ENCODE measurements at regions not wholly inside any gene's neighbourhood (a gene's known extent, or its start where the extent isn't known, plus 50 kb on each side); places are given as distances from the start of the nearest gene placed in this dataset.

- DNase-seq: no peak
- H3K27ac ChIP-seq: no peak overlapping the region
- 62 to 80% (median 73%) methylated on average over 4 of the region's 4 CpGs for WGBS, 5 donors
Measured at GRCh38 chr18:78711971-78712370, 267.6 kb upstream of the SALL3 start.

GRCh38 chr18:78713069-78713468 lies 266.5 kb upstream of the SALL3 start:
- WGBS, 5 donors: 22 to 31% (median 24%) methylated on average over 6 of the region's 6 CpGs
- no peaks in the 10 kb centered on the region for H3K36me3 ChIP-seq
- DNase-seq: peak; percentile 23
- TF ChIP-seq CTCF (IDR thresholded peaks at IDR 0.05 in 8 of 11, conservative IDR thresholded peaks at IDR 0.05 in 3 of 11): no peak
- no peak for TF ChIP-seq POLR2A (IDR thresholded peaks at IDR 0.05)
- no peak for TF ChIP-seq POLR2AphosphoS5 (IDR thresholded peaks at IDR 0.05)
- intact Hi-C loops (cut with DNase I; ENCODE audit: low total_unique reads): no loop called here
- no peaks in the 10 kb centered on the region for H3K27me3 ChIP-seq (replicated peaks in 1 of 7)
- H3K27ac ChIP-seq: no peak overlapping the region
- H3K4me3 ChIP-seq: no peak overlapping the region
- H3K9me3 ChIP-seq: peaks cover 1 to 28% (median 16%) of the 10 kb centered on the region in 8 donors
- no peaks in the 10 kb centered on the region for H3K4me1 ChIP-seq

More at GRCh38 chr18:78711971-78712370, 267.6 kb upstream of the SALL3 start:
- Histone ChIP-seq H3K9me3 (peaks cover 4 to 39% (median 26%) of the 10 kb centered on the region in 8 donors), H3K36me3 (no peaks in the 10 kb centered on the region), H3K4me1 (no peaks in the 10 kb centered on the region), H3K27me3 (replicated peaks in 1 of 7) (no peaks in the 10 kb centered on the region), H3K4me3 (no peak overlapping the region)
- intact Hi-C loops (cut with DNase I; ENCODE audit: low total_unique reads): no loop called here
- no peak for TF ChIP-seq POLR2A (IDR thresholded peaks at IDR 0.05)
- TF ChIP-seq CTCF (IDR thresholded peaks at IDR 0.05 in 8 of 11, conservative IDR thresholded peaks at IDR 0.05 in 3 of 11): no peak
- no peak for TF ChIP-seq POLR2AphosphoS5 (IDR thresholded peaks at IDR 0.05)

DNA sequence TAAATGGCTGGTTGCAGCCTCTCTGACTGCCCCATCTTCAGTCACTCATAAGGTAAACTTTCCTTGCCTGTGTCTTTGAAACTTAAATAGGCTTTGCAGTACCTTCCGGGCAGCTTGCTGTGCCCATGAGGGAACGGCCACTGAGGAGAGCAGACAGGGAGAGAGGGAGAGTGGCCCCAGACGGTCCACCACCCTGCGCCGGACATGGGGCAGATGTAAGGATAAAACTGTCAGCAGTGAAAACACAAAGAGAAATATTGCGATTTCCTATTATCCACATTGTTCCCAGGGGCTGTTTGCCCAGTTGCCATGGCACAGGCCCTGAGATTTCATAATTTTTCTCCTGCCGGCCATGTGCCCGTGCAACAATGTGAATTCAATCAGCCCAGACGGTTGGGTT lies 265.9 kb upstream of the SALL3 start:
- DNase-seq: peak; percentile 69
- no peaks in the 10 kb centered on the region for H3K27me3 ChIP-seq (replicated peaks in 1 of 7)
- intact Hi-C loops (cut with DNase I; ENCODE audit: low total_unique reads): no loop called here
- WGBS, 5 donors: 83 to 93% (median 87%) methylated on average over 9 of the region's 9 CpGs
- no peak overlapping the region for H3K4me3 ChIP-seq
- no peaks in the 10 kb centered on the region for H3K36me3 ChIP-seq
- TF ChIP-seq POLR2AphosphoS5 (IDR thresholded peaks at IDR 0.05) (no peak), CTCF (IDR thresholded peaks at IDR 0.05 in 8 of 11, conservative IDR thresholded peaks at IDR 0.05 in 3 of 11) (no peak), POLR2A (IDR thresholded peaks at IDR 0.05) (no peak)
- no peaks in the 10 kb centered on the region for H3K4me1 ChIP-seq
- H3K27ac ChIP-seq: no peak overlapping the region
- peaks cover 0 to 21% (median 9%) of the 10 kb centered on the region in 8 donors for H3K9me3 ChIP-seq

- 63 to 71% (median 66%) methylated on average over 8 of the region's 8 CpGs for WGBS, 5 donors
- TF ChIP-seq POLR2AphosphoS5 (IDR thresholded peaks at IDR 0.05) (no peak), POLR2A (IDR thresholded peaks at IDR 0.05) (no peak), CTCF (IDR thresholded peaks at IDR 0.05 in 8 of 11, conservative IDR thresholded peaks at IDR 0.05 in 3 of 11) (no peak)
Measured at GRCh38 chr18:78716022-78716421, 263.6 kb upstream of the SALL3 start.

More at GRCh38 chr18:78716022-78716421, 263.6 kb upstream of the SALL3 start:
- peaks cover 0 to 8% (median 0%) of the 10 kb centered on the region in 7 donors for H3K27me3 ChIP-seq (replicated peaks in 1 of 7)
- no peaks in the 10 kb centered on the region for H3K36me3 ChIP-seq
- H3K4me1 ChIP-seq: no peaks in the 10 kb centered on the region
- intact Hi-C loops (cut with DNase I; ENCODE audit: low total_unique reads): no loop called here
- peak; percentile 31 for DNase-seq
- no peak overlapping the region for H3K27ac ChIP-seq
- H3K4me3 ChIP-seq: no peak overlapping the region
- H3K9me3 ChIP-seq: no peaks in the 10 kb centered on the region

Data from spleen (tissue), 11 donors.